Ureter (tissue), 1 donor: ENCODE measurements at regions not wholly inside any gene's neighbourhood (a gene's known extent, or its start where the extent isn't known, plus 50 kb on each side); places are given as distances from the start of the nearest gene placed in this dataset.

ENCODE experiments used
- DNase-seq: peaks from one replicate; pipeline ENCODE4 v3.0.0-alpha.2; 2020; ENCODE audit warnings: low spot score
- donor health status: DM: yes; HTN: yes; CAD: no.

DNA sequence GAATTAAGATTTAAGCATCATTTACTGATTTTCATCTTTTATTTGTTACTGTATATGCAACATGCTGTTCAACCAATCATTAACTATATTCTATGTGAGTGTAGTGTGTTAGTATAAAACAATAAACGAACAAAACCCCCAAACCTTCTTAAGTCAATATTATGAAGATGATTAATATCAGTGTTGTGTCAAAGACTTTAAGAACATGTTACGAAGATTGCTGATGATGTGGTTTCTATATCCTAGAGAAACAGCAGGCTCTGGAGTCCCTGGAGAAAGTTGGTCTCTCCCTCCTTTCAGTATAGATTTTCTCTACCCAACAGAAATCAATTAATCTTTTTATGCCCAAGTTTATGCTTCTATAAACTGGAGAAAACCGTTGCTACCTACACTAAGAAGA, 393.8 kb upstream of the HSF2 start:
- DNase-seq, result no peak

GRCh38 chr6:122007339-122007738, 392.1 kb upstream of the HSF2 start:
- DNase-seq, result no peak

DNA sequence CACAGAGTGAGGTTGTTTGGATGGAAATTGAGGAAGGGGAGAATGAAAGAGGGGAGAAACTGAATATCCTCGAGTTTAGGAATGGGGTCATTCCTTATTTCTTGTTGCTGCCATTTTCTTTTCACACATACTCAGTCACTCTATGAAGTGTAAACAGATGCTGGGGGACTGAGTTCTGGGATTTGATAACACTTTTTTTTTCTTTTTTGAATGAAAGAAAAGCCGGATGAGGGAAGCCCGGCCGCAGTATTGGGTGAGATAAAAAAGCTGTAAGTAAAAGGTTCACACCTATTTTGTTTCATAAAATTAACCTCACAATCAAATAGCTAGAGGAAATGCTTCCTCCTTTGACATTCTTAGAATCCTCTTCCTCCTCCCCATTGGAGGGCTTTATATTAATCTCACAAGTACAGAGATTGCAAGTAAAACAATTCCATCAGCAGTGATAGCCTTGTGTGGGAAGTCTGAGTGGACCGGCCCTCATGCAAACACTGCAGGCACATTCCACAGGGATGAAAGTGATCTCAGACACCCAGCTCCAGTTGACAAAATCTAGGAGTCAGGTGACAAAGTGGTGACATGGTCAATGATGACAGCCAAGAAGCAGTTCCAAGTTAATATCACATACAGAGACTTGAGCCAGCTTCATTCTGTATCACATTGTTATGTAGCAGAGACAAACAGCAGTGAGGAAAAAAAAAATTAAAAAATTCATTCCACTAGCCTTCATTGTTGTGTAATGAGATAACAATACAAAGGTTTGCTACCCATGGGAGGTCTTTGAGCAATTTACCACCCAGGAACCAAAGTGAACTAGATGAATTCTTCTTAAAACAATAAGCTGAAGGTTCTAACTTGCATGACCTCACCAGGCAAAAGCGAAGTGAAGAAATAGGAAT, 391.1 kb upstream of the HSF2 start:
- DNase-seq, result no peak

GRCh38 chr6:122009000-122009350, 390.5 kb upstream of the HSF2 start:
- DNase-seq, result no peak

DNA sequence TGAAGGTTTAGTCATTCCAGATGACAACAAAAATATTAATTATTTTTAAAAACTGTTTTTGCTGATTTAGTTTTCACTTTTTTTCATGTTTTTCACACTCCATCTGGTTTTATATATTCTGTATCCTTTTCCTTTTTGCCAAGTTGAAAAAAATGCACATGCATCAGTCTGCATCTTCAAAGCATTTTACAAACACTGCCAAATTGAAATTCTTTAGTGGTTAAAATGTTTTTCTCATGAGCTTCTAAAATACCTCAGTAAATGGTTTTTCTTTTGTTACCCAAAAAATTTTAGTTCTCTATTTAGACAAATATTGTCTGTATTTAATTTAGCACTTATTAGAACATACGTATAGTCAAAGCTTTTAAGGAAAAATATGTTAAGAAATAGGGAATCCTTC, 386.9 kb upstream of the HSF2 start:
- no peak for DNase-seq

GRCh38 chr6:122014961-122015360, 384.5 kb upstream of the HSF2 start:
- no peak for DNase-seq

- DNase-seq, result no peak
Observed at GRCh38 chr6:122020588-122021264, 378.7 kb upstream of the HSF2 start.

- DNase-seq, result no peak
Observed at GRCh38 chr6:122025104-122025503, 374.3 kb upstream of the HSF2 start.

DNA sequence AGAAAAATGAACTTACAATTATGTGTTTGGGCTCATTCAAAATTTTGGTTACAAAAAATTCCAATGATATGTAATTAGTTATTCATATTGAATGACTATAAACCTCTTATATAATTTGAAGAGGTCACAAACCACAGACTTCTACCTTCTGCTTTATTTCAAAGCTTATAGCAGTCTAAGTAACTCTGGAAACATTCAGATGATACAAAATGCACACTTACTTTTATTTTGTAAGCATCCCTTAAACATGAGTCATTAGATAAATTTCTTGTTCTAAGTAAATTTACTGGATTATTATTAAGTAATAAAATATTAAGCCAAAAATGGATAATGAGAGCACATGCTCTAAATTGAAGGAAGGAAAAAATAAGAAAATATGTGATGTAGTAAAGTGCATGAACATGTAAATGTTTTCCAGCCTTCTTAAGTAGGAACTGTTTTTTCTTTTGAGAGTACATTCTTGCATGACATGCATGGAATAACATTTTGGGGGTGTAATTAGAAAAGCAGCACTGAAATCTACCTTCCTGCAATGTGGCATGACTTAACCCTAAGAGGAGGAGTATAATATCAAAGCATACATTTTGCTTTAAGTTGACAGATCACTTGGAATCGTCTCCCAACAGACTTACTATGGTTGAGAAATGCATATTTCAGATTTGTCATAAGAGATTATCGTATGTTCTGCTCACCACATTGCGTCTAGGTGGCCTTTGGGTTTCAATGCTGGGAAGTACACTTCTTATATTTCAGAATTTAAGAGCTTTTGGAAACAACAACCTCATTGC, 372.7 kb upstream of the HSF2 start:
- no peak for DNase-seq

DNA sequence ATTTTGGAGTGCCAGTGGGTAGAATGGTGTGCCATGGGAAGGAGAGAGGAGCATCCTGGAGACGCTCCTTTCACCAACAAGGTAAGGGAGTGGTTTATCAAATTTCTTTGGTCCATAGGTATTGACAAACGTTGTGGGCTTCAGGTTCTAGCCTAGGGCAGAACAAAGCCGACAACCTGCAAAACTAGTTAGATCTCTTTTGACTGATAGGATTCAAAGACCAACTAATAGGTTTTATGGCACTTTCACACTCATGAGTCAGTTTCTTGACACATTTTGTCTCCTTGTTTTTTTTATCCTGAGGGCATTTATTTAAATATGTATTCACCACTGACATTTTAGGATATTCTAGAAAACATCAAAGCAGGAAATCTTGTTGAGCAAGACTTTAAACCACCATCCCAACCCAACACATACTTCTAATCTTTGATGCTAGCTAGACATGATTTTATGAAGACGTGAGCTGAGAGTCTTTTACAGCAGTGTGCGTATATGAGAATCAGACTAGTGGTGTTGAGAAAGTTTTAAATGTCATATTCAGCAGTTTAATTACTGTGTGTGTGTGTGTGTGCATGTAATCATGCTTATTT, 370.4 kb upstream of the HSF2 start:
- no peak for DNase-seq

DNA sequence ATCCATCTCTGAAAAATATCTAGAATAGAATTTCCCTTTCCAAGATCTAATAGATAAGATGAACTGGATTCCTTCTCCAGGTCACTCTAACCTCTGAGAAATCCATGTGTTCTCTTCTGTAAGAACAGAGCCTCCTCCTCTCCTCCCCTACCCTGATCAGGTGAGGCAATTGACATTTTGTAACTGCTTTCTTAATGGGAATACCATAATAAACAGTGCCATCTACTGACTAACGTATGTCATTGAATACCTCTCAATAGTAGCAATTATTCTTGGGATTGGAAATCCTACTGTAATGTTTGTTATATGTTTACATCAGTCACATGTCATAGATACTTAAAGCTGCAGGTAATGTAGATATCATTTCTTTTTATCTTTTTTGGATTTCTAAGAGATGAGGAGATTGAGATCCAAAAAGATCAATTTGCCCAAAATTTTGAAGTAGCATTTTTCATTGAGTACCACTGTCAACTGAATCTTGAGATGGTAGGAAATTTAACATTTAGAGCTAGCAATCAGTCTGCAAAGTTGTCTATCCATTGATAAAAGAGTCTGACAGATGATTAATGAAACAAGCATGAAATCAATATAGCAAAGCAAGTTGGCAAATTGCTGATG, 365.8 kb upstream of the HSF2 start:
- DNase-seq, result no peak

DNA sequence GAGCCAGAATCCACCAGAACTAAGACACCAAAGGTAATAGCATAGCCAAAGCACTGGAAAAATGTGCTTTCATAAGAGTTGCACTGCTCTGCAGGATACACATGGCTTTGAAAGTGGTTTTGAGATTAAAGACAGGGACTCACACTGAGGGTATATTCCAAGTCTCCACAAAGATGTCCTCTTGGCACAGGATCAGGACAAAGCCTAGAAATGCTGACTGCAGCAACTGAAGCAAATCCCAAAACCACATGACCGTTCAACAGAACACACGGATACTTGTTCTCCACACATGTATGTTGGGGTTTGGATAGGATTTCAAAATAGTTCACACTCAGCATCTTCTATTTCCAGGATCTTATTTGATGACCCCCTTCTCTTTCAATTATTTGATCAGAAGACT, 364.3 kb upstream of the HSF2 start:
- DNase-seq, result no peak

- DNase-seq, result no peak
Observed at GRCh38 chr6:122040261-122040660, 359.2 kb upstream of the HSF2 start.

DNA sequence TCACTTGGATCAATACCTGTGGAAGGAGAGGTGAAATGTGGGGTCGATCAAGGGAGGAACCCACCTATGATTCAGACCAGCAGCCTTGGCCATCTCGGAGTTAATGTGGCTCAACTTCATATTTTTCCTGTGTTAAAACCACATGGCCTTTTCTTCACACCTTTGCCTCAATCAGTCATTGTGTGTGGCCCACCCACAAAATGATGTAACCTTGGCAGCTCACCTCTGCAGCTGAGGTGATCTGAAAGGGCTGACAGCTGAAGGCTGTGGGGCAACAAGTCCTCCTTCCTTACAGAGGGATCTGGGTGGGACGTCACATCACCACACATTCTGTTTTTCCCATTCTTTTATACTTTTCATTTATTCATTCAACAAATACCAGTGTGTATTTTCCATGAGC, 357.1 kb upstream of the HSF2 start:
- no peak for DNase-seq

DNA sequence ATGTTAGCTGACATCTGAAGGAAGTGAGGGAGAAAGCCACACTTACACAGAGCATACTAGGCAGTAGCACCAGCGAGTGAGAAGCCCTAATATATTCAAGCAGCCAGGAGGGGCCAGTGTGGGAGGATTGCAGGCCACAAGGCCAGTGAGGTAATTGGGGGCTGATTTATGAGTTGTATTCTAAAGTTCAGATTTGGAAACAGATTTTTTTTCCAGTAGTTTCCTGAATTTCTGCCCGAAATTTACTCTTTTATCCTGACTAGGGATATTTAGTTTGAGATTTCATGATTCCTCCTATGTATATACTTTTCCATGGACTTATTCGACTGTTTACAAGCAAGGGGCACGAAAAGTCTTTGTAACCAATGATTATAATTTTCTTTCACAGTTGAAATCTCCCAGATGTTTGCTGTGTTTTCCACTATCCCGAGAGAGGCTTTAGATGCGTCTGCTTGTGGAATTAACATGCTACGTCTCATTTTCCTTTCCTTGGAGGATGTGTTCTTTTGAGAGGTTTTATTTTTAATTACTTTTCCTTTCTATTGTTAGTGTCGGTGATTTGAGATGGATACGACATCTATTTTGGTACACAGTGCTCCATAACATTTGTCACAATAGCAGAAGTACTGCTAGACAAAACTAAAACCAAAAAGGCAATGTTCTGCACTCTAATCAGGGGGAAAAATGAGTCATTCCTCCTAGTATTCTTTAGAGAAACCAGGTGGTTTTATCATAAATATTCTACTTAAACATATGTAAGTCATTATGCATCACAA, 356.3 kb upstream of the HSF2 start:
- DNase-seq, result no peak

DNA sequence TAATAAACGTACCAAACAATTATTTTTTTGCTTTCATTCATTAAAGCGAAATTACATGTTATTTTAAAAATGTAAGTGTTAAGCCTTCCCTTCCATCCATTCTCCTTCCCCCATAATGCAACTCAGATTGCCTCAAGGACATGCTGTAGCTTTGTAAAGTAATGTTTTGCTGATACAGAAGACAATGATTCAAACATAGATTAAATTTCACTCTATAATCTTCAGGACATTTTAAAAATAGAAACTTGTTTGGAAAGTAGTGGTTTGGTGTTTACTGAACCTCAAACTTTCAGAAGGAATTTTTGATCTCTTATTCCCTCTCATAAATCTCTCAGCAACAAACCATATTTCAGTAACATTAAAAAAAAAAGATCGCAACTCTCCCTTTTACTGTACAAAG, 350.9 kb upstream of the HSF2 start:
- DNase-seq, result no peak

DNA sequence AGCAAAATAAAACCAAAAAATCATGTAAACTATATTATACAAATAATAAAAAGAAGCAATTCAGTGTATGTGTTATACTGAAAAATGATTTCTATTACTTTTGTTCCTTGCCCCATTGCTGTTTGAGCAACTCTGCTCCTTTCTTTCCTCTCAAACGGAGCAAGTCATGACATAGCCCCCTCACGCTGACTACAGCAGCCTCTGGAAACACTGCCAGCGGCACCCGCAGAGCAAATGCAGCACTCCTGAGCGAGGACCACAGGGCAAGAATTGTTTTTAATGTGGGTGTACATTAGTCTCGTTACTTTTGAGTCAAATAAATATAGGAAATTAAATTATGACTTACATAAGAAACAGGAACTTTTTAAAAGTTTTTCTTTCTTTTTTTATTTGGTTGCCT, 350.1 kb upstream of the HSF2 start:
- DNase-seq, result no peak

- DNase-seq, result no peak
Observed at GRCh38 chr6:122050242-122050755, 349.2 kb upstream of the HSF2 start.

- DNase-seq, result no peak
Observed at GRCh38 chr6:122052346-122052900, 347.0 kb upstream of the HSF2 start.

GRCh38 chr6:122059918-122060317, 339.5 kb upstream of the HSF2 start:
- DNase-seq, result no peak
